Testis (tissue), 2 donors: ENCODE measurements at regions not wholly inside any gene's neighbourhood (a gene's known extent, or its start where the extent isn't known, plus 50 kb on each side); places are given as distances from the start of the nearest gene placed in this dataset.

ENCODE experiments used
- DNase-seq: peaks from one replicate; pipeline ENCODE4 v3.0.0-alpha.2; 2019
- H3K27ac ChIP-seq, 2 donors: fragments of 200-600 bp; sonication (generic); one replicate each; pipeline ENCODE4 v1.5.1; 2019
- H3K27me3 ChIP-seq: fragments of 200-600 bp; sonication (generic); one replicate; pipeline ENCODE4 v1.5.1; 2019
- H3K36me3 ChIP-seq: fragments of 200-600 bp; sonication (generic); one replicate; pipeline ENCODE4 v1.5.1; 2017; ENCODE audit warnings: low read depth; ENCODE audit errors: missing control alignments
- H3K4me1 ChIP-seq: fragments of 200-600 bp; sonication (generic); one replicate; pipeline ENCODE4 v1.5.1; 2019
- H3K4me3 ChIP-seq, 2 donors: fragments of 200-600 bp; sonication (generic); one replicate each; pipeline ENCODE4 v1.5.1; 2017 to 2019
- H3K9me3 ChIP-seq: fragments of 200-600 bp; sonication (generic); one replicate; pipeline ENCODE4 v1.5.1; 2017
- CTCF ChIP-seq, 3 experiments: fragments of 450-650 bp in 2 of 3; fragments of 200-600 bp in 1 of 3; sonication (generic) in 1 of 3; IDR thresholded peaks; one replicate each; pipeline ENCODE4 v1.5.1; 2016 to 2019; ENCODE audit warnings: antibody characterized with exemption in 3 of 3, mild to moderate bottlenecking in 2 of 3, moderate library complexity in 1 of 3
- POLR2A ChIP-seq: fragments of 450-650 bp; IDR thresholded peaks from one replicate; pipeline ENCODE4 v1.6.1; 2017; ENCODE audit warnings: antibody characterized with exemption, mild to moderate bottlenecking, moderate library complexity
- WGBS, 2 donors: methylation state at CpG; one replicate each; pipeline ENCODE4 v1.1.5; 2018; 5-methylcytosine and 5-hydroxymethylcytosine counted together
- intact Hi-C: fragments of 100-400 bp; cut with DNase I; formaldehyde crosslinking; loops from one replicate; pipeline ENCODE4 v1.15.1; 2023; ENCODE audit warnings: low total_unique reads

GRCh38 chr7:36015733-36016132 lies 137.3 kb upstream of the EEPD1 start:
- Histone ChIP-seq H3K4me1 (no peaks in the 10 kb centered on the region), H3K27ac (no peak overlapping the region), H3K9me3 (no peaks in the 10 kb centered on the region), H3K4me3 (no peak overlapping the region), H3K27me3 (no peaks in the 10 kb centered on the region), H3K36me3 (no peaks in the 10 kb centered on the region)
- no peak for TF ChIP-seq POLR2A
- no peak for TF ChIP-seq CTCF (IDR thresholded peaks at IDR 0.05)
- intact Hi-C loops: no loop called here
- WGBS, 2 donors: 81 to 85% methylated on average over 2 of the region's 2 CpGs
- no peak for DNase-seq

- TF ChIP-seq POLR2A (no peak), CTCF (IDR thresholded peaks at IDR 0.05) (no peak)
- Histone ChIP-seq H3K9me3 (no peaks in the 10 kb centered on the region), H3K27ac (no peak overlapping the region), H3K4me1 (no peaks in the 10 kb centered on the region), H3K27me3 (no peaks in the 10 kb centered on the region), H3K4me3 (no peak overlapping the region), H3K36me3 (no peaks in the 10 kb centered on the region)
- DNase-seq: no peak
- 87 to 89% methylated on average over 4 of the region's 4 CpGs for WGBS, 2 donors
- intact Hi-C loops: no loop called here
These were observed 136.4 kb upstream of the EEPD1 start for GRCh38 chr7:36016648-36017047.

GRCh38 chr7:36017111-36017510 lies 135.9 kb upstream of the EEPD1 start:
- H3K9me3 ChIP-seq: no peaks in the 10 kb centered on the region
- no peak overlapping the region for H3K4me3 ChIP-seq
- H3K4me1 ChIP-seq: no peaks in the 10 kb centered on the region
- intact Hi-C loops: no loop called here
- no peak overlapping the region for H3K27ac ChIP-seq
- H3K27me3 ChIP-seq: no peaks in the 10 kb centered on the region
- no peak for DNase-seq
- WGBS, 2 donors: 87 to 91% methylated on average over 7 of the region's 7 CpGs
- H3K36me3 ChIP-seq: no peaks in the 10 kb centered on the region
- TF ChIP-seq CTCF (IDR thresholded peaks at IDR 0.05) (no peak), POLR2A (no peak)

GRCh38 chr7:36018816-36019484 lies 134.1 kb upstream of the EEPD1 start:
- no peak overlapping the region for H3K4me3 ChIP-seq
- H3K27ac ChIP-seq: no peak overlapping the region
- 82 to 96% methylated on average over 7 of the region's 7 CpGs for WGBS, 2 donors
- no peaks in the 10 kb centered on the region for H3K9me3 ChIP-seq
- DNase-seq: no peak
- H3K36me3 ChIP-seq: no peaks in the 10 kb centered on the region
- intact Hi-C loops: no loop called here
- no peaks in the 10 kb centered on the region for H3K4me1 ChIP-seq
- TF ChIP-seq CTCF (IDR thresholded peaks at IDR 0.05) (no peak), POLR2A (no peak)
- H3K27me3 ChIP-seq: no peaks in the 10 kb centered on the region

- DNase-seq: no peak
- no peak for TF ChIP-seq CTCF (IDR thresholded peaks at IDR 0.05)
- TF ChIP-seq POLR2A: no peak
- Histone ChIP-seq H3K36me3 (no peaks in the 10 kb centered on the region), H3K9me3 (no peaks in the 10 kb centered on the region), H3K4me3 (no peak overlapping the region), H3K27ac (no peak overlapping the region), H3K27me3 (no peaks in the 10 kb centered on the region), H3K4me1 (no peaks in the 10 kb centered on the region)
- intact Hi-C loops: no loop called here
- 96 to 97% methylated on average over 4 of the region's 4 CpGs for WGBS, 2 donors
These were observed 133.5 kb upstream of the EEPD1 start for GRCh38 chr7:36019538-36019937.
